ENCODE measurements at regions not wholly inside any gene's neighbourhood (a gene's known extent, or its start where the extent isn't known, plus 50 kb on each side); places are given as distances from the start of the nearest gene placed in this dataset.

- H3K4me3 ChIP-seq (ENCODE audit: insufficient read depth, low read depth, low read length) = no peak overlapping the region
- FAIRE-seq = no peak
- no peak overlapping the region for H3K4me2 ChIP-seq (ENCODE audit: low read length)
Measured at GRCh38 chr3:96706509-96706908, 107.9 kb upstream of the EPHA6 start.

GRCh38 chr3:96711816-96712215, 102.6 kb upstream of the EPHA6 start:
- Mint-ChIP-seq H3K4me1 (ENCODE audit: low read depth, unreplicated experiment) (no peaks in the 10 kb centered on the region), H3K27ac (ENCODE audit: unreplicated experiment) (no peak overlapping the region), H3K9me3 (ENCODE audit: unreplicated experiment) (no peaks in the 10 kb centered on the region), H3K36me3 (ENCODE audit: low read depth, unreplicated experiment) (no peaks in the 10 kb centered on the region), H3K4me3 (ENCODE audit: unreplicated experiment) (no peak overlapping the region), H3K27me3 (ENCODE audit: low read depth, unreplicated experiment) (no peaks in the 10 kb centered on the region)
- H2AFZ ChIP-seq (ENCODE audit: low read depth, low read length) = no peak overlapping the region
- no peak overlapping the region for H3K4me3 ChIP-seq (ENCODE audit: insufficient read depth, low read depth, low read length)
- no peaks in the 10 kb centered on the region for H3K9me3 ChIP-seq (ENCODE audit: insufficient read depth, low read depth, low read length)
- FAIRE-seq (no peak), DNase-seq (ENCODE audit: low read depth) (no peak)
- H3K79me2 ChIP-seq (ENCODE audit: insufficient read depth, low read length) = no peaks in the 10 kb centered on the region
- H3K27ac ChIP-seq (ENCODE audit: low read depth, low read length) = no peak overlapping the region
- H3K9ac ChIP-seq (ENCODE audit: low read length) = no peak overlapping the region
- H3K27me3 ChIP-seq (ENCODE audit: insufficient read depth, low read length) = no peaks in the 10 kb centered on the region
- H3K4me1 ChIP-seq (ENCODE audit: insufficient read depth, low read length) = no peaks in the 10 kb centered on the region
- no peaks in the 10 kb centered on the region for H3K36me3 ChIP-seq (ENCODE audit: insufficient read depth, low read length)
- no peak for TF ChIP-seq EZH2 (IDR thresholded peaks at IDR 0.05; ENCODE audit: insufficient read depth, low read length)
- TF ChIP-seq CTCF (IDR thresholded peaks at IDR 0.05; ENCODE audit: insufficient read depth, low read depth, low read length) = no peak
- no peak overlapping the region for H3K4me2 ChIP-seq (ENCODE audit: low read length)
- H4K20me1 ChIP-seq (ENCODE audit: insufficient read depth, low read length) = no peaks in the 10 kb centered on the region

More at GRCh38 chr3:96706509-96706908, 107.9 kb upstream of the EPHA6 start:
- no peak overlapping the region for H2AFZ ChIP-seq (ENCODE audit: low read depth, low read length)
- peaks cover 3% of the 10 kb centered on the region for H3K9me3 ChIP-seq (ENCODE audit: insufficient read depth, low read depth, low read length)
- H3K79me2 ChIP-seq (ENCODE audit: insufficient read depth, low read length) = no peaks in the 10 kb centered on the region
- H3K27me3 Mint-ChIP-seq (ENCODE audit: low read depth, unreplicated experiment) = no peaks in the 10 kb centered on the region
- peaks cover 6% of the 10 kb centered on the region for H3K4me1 Mint-ChIP-seq (ENCODE audit: low read depth, unreplicated experiment)
- no peak overlapping the region for H3K27ac Mint-ChIP-seq (ENCODE audit: unreplicated experiment)
- no peaks in the 10 kb centered on the region for H3K27me3 ChIP-seq (ENCODE audit: insufficient read depth, low read length)
- H3K36me3 Mint-ChIP-seq (ENCODE audit: low read depth, unreplicated experiment) = no peaks in the 10 kb centered on the region
- no peak for DNase-seq (ENCODE audit: low read depth)
- H3K4me3 Mint-ChIP-seq (ENCODE audit: unreplicated experiment) = no peak overlapping the region
- H3K9me3 Mint-ChIP-seq (ENCODE audit: unreplicated experiment) = no peaks in the 10 kb centered on the region
- no peaks in the 10 kb centered on the region for H3K36me3 ChIP-seq (ENCODE audit: insufficient read depth, low read length)
- H3K9ac ChIP-seq (ENCODE audit: low read length) = no peak overlapping the region
- no peak overlapping the region for H3K27ac ChIP-seq (ENCODE audit: low read depth, low read length)
- TF ChIP-seq CTCF (IDR thresholded peaks at IDR 0.05; ENCODE audit: insufficient read depth, low read depth, low read length) = no peak
- TF ChIP-seq EZH2 (IDR thresholded peaks at IDR 0.05; ENCODE audit: insufficient read depth, low read length) = no peak
- no peaks in the 10 kb centered on the region for H4K20me1 ChIP-seq (ENCODE audit: insufficient read depth, low read length)
- H3K4me1 ChIP-seq (ENCODE audit: insufficient read depth, low read length) = no peaks in the 10 kb centered on the region

- Mint-ChIP-seq H3K27me3 (ENCODE audit: low read depth, unreplicated experiment) (no peaks in the 10 kb centered on the region), H3K4me1 (ENCODE audit: low read depth, unreplicated experiment) (no peaks in the 10 kb centered on the region), H3K36me3 (ENCODE audit: low read depth, unreplicated experiment) (no peaks in the 10 kb centered on the region), H3K9me3 (ENCODE audit: unreplicated experiment) (no peaks in the 10 kb centered on the region), H3K27ac (ENCODE audit: unreplicated experiment) (no peak overlapping the region), H3K4me3 (ENCODE audit: unreplicated experiment) (no peak overlapping the region)
- no peak for DNase-seq (ENCODE audit: low read depth)
- Histone ChIP-seq H3K9ac (ENCODE audit: low read length) (no peak overlapping the region), H2AFZ (ENCODE audit: low read depth, low read length) (no peak overlapping the region), H3K27me3 (ENCODE audit: insufficient read depth, low read length) (no peaks in the 10 kb centered on the region), H3K79me2 (ENCODE audit: insufficient read depth, low read length) (no peaks in the 10 kb centered on the region), H3K4me2 (ENCODE audit: low read length) (no peak overlapping the region), H3K27ac (ENCODE audit: low read depth, low read length) (no peak overlapping the region), H3K4me3 (ENCODE audit: insufficient read depth, low read depth, low read length) (no peak overlapping the region), H3K4me1 (ENCODE audit: insufficient read depth, low read length) (no peaks in the 10 kb centered on the region), H3K36me3 (ENCODE audit: insufficient read depth, low read length) (no peaks in the 10 kb centered on the region), H3K9me3 (ENCODE audit: insufficient read depth, low read depth, low read length) (no peaks in the 10 kb centered on the region), H4K20me1 (ENCODE audit: insufficient read depth, low read length) (no peaks in the 10 kb centered on the region)
- no peak for FAIRE-seq
- TF ChIP-seq EZH2 (IDR thresholded peaks at IDR 0.05; ENCODE audit: insufficient read depth, low read length) (no peak), CTCF (IDR thresholded peaks at IDR 0.05; ENCODE audit: insufficient read depth, low read depth, low read length) (no peak)
Measured at GRCh38 chr3:96712792-96713191, 101.6 kb upstream of the EPHA6 start.

Measured in astrocyte (in vitro differentiated cells and primary cell).